Urinary bladder (tissue), 3 donors: ENCODE measurements at regions not wholly inside any gene's neighbourhood (a gene's known extent, or its start where the extent isn't known, plus 50 kb on each side); places are given as distances from the start of the nearest gene placed in this dataset.
A peak's percentile ranks its signal among the peaks of the same experiment; 100 is the strongest.

Experiments used
- DNase-seq: peaks from one replicate; pipeline ENCODE4 v3.0.0-alpha.2; 2015; ENCODE audit errors: extremely low spot score
- H3K27ac ChIP-seq: one replicate; pipeline ENCODE4 v1.5.1; 2013; ENCODE audit warnings: low read depth, mild to moderate bottlenecking, moderate library complexity
- H3K36me3 ChIP-seq: one replicate; pipeline ENCODE4 v1.6.1; 2013; ENCODE audit warnings: mild to moderate bottlenecking, moderate library complexity; ENCODE audit not compliant: insufficient read depth
- H3K4me1 ChIP-seq: one replicate; pipeline ENCODE4 v1.6.1; 2013; ENCODE audit warnings: mild to moderate bottlenecking, moderate library complexity; ENCODE audit not compliant: insufficient read depth
- H3K4me3 ChIP-seq: one replicate; pipeline ENCODE4 v1.5.1; 2013; ENCODE audit warnings: low read depth, low read length
- WGBS: extraction: QIAGEN DNeasy Blood & Tissue Kit; methylation state at CpG from one replicate; pipeline ENCODE4 v1.1.7; 2013; 5-methylcytosine and 5-hydroxymethylcytosine counted together
- donor health status: healthy with polysubstance abuse.
- donor health status: healthy.

DNA sequence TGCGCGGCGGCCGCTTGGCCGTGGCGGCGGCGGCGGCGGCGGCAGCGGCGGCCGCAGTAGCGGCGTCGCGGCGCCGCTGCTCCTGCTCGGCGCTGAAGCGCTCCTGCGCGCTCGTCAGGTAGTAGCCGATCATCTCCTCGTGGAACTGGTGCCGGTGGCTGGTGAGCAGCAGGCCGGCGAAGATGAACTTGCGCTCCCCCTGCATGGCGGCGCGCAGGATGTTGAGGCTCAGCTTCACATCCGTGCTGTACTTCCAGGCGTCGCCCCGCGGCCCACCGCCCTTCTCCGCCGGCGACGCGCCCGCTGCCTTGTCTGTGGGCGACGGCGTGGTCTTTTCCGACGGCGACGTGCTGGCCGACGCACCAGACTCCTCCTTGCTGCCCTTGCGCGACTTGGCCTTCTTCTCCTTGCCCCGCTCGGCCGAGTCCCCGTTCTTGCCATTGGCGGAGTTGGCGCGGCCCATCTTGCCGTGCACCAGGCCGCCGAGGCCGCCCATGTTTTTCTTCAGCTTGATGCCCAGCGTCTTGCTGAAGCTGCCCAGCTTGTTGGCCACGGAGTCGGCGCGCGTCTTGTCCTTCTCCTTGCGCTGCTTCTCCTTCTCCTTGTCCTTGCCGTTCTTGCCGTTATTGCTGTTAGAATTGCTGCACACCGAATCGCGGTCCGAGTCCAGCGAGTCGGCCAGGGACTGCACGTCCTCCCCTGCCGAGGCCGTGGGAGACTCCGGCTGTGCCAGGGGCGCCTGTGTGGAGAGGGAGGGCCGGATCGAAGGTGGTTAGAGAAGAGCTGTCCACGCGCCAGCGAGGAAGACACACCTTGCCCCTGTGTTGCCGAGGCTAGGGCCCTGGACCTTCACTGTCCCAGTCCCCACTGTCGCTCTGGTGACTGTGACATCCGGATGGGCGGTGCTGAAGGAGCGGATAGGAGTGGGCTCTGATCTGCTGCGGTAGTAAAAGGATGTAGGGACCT, 157.6 kb downstream of the KLF13 start:
- Histone ChIP-seq H3K27ac (no peak overlapping the region), H3K4me1 (no peaks in the 10 kb centered on the region), H3K4me3 (peak overlapping the region; percentile 44), H3K36me3 (no peaks in the 10 kb centered on the region)
- WGBS, result 58% methylated on average over 100 of the region's 100 CpGs
- no peak for DNase-seq

DNA sequence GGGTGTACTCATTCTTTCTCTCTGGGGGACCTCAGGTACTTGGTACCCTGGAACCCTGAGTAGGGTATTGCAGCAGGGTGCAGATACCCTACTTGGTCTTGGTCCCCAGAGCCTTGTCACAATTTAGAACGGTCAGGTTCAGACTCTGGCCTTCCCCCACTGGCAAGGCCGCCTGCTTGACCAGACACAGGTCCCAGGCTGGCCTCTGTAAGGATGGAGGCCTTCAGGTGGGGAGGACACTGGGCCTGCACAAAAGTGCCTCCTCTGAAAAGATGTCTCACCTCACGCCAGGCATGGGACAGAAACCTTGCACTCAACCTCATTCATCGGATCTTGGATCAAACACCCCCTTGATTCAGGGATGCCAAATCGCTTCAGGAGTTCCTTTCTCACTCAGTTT, 158.4 kb downstream of the KLF13 start:
- Histone ChIP-seq H3K4me3 (no peak overlapping the region), H3K27ac (no peak overlapping the region), H3K36me3 (no peaks in the 10 kb centered on the region), H3K4me1 (peaks cover 3% of the 10 kb centered on the region)
- WGBS, result 95% methylated on average over 5 of the region's 5 CpGs
- DNase-seq, result no peak

DNA sequence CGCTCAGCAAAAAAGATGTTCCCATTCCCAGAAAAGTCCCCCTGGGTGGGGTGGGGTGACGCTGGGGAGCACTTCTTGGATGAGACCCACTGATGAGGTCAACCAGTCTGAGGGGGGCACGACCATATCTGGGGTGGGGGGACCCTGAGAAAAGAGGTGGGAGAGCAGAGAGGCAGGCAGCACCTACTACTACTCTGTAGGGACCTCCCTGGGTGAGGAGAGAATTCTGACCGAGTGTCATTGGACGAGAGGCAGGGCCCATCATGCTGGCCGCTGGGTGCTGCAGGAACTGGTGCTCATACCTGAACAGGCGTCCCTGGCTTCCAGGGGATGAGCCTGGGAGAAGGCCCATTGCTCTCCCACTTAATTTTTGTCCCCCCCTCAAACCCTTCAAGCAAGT, 158.8 kb downstream of the KLF13 start:
- Histone ChIP-seq H3K4me3 (no peak overlapping the region), H3K4me1 (peaks cover 3% of the 10 kb centered on the region), H3K36me3 (no peaks in the 10 kb centered on the region), H3K27ac (no peak overlapping the region)
- no peak for DNase-seq
- 90% methylated on average over 7 of the region's 7 CpGs for WGBS

DNA sequence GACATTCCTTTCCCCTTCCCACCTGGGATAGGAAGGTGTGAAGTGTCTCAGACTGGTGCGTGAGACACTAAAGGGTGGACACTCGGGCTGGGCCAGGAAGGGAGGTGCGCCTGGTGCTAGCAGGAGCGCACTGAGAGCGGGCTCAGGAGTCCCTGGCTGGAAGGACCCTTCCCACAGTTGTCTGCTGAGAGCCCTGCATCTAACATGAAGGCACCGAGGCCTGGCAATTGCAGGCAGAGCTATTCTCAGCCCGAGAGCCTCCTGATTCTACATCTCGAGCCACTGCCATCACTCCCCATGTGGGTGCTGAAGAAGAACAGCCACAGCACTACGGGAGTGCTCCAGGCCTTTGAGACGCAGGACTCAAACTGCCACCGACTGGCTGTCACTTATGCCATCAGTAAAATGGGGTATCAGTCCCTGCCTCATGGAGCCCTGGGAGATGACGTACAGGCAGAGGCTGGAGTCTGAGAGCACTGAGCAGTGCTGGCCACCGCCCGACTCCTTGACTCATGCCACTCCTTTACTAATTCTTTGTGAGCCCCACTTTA, 159.4 kb downstream of the KLF13 start:
- H3K27ac ChIP-seq, result no peak overlapping the region
- H3K4me1 ChIP-seq, result peaks cover 3% of the 10 kb centered on the region
- no peak overlapping the region for H3K4me3 ChIP-seq
- 85% methylated on average over 14 of the region's 14 CpGs for WGBS
- H3K36me3 ChIP-seq, result no peaks in the 10 kb centered on the region
- no peak for DNase-seq

- whole genome bisulfite sequencing, result 53% methylated on average over 11 of the region's 11 CpGs
These were observed 159.9 kb downstream of the KLF13 start for GRCh38 chr15:31486506-31486905.

DNA sequence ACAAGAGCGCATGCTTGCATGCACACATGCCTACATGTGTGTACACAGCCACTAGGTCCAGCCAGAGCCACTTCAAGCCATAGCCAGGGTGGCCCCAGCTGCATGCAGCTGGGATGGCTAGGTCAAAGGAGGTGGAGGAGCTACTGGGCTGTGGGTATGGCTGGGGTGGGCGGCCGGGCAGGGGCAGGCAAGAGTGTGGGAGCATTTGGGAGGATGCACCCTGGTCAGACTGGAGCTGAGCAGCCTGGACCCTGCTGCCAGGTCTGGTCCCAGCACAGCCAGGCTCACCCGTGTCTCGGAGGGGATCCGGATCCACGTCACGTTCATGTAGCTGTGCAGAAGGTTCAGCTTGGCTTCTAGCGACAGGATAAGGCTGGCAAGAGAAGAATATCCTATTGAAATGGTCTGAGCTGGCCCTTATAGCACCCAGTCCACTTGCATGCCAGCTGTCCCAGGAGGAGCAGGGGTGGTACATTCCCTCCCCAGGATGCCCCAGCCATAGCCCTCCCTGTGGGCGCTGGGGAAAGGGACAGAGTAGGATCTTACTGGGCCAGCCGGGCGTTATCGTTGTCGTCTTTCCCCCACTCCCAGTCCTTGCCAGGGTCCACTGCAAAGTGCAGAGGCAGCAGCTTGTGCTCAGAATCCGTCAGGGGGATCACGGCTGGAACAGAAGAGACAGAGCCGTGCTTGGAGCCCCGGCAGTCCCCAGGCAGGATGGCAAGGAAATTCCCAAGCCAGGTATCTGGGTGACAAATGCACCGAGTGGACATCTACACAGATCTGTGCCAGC, 160.5 kb downstream of the KLF13 start:
- DNase-seq, result no peak
- WGBS, result 88% methylated on average over 19 of the region's 19 CpGs
- no peaks in the 10 kb centered on the region for H3K36me3 ChIP-seq

More at GRCh38 chr15:31486506-31486905, 159.9 kb downstream of the KLF13 start:
- no peak for DNase-seq
- H3K36me3 ChIP-seq, result no peaks in the 10 kb centered on the region
- no peak overlapping the region for H3K27ac ChIP-seq
- H3K4me3 ChIP-seq, result no peak overlapping the region
- H3K4me1 ChIP-seq, result peaks cover 3% of the 10 kb centered on the region

GRCh38 chr15:31487811-31488436, 161.3 kb downstream of the KLF13 start:
- no peak for DNase-seq
- H3K27ac ChIP-seq, result no peak overlapping the region
- peaks cover 3% of the 10 kb centered on the region for H3K4me1 ChIP-seq
- WGBS, result 68% methylated on average over 6 of the region's 6 CpGs
- H3K36me3 ChIP-seq, result no peaks in the 10 kb centered on the region
- no peak overlapping the region for H3K4me3 ChIP-seq

More for the DNA sequence above, 160.5 kb downstream of the KLF13 start:
- no peak overlapping the region for H3K27ac ChIP-seq
- H3K4me3 ChIP-seq, result no peak overlapping the region
- peaks cover 3% of the 10 kb centered on the region for H3K4me1 ChIP-seq

DNA sequence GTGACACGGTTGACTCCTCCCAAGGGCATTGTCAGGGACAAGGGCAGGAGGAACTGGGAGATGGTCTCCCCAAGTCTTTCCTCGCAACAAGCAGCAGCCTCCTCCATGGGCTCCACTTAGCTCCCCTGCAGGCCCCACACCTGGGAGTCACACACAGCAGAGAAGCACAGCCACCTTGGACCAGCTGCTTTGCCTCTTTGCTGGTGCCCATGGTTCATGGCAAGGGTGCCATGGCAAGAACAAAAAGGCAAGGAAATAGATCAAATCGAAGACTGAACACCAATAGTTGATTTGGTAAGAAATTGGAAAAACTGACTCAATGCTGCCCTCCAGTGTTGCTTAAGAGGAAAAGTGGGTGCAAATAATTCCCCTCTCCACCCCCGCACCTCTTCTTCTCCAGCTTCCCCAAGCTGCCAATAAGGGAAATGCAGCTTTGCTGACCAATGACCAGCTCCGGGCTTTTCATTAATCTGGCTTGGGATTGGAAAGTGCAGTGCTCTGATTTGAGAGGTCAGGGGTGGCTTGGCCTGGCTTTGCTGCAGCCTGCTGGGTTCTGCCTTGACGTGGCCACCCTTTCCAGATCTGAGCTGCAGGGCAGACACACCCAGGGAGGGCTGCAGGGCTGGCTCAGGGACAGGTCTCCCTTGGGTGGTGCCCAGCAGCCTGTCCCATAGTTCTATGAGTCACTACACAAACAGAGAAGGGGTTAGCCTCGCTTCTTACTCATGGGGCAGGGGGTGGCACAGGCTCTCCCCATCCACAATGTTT, 162.0 kb downstream of the KLF13 start:
- H3K4me1 ChIP-seq, result peaks cover 3% of the 10 kb centered on the region
- H3K36me3 ChIP-seq, result no peaks in the 10 kb centered on the region
- H3K27ac ChIP-seq, result no peak overlapping the region
- peak; percentile 51 for DNase-seq
- WGBS, result 24% methylated on average over 7 of the region's 7 CpGs
- H3K4me3 ChIP-seq, result no peak overlapping the region

DNA sequence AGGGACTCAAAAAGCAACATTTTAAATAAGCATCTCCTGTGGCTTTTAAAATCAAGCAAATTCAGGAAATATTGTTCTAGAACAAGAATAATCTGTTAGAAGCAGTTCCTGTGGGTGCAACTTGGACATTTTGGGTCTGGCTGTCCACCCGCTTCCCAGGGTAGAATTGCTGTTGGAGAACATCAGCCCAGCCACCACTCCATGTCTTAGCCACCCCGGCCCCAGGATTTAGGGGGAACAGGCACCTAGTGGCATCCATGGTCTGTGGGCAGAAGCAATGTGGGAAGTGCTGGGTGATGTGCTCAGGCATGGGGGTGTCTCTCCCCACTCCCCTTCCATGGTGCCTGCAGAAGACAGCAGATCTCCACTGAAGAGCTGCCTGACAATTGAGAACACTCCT, 162.6 kb downstream of the KLF13 start:
- over 99% methylated on average over 2 of the region's 2 CpGs for WGBS
- H3K4me3 ChIP-seq, result no peak overlapping the region
- H3K36me3 ChIP-seq, result no peaks in the 10 kb centered on the region
- H3K4me1 ChIP-seq, result peaks cover 3% of the 10 kb centered on the region
- H3K27ac ChIP-seq, result no peak overlapping the region
- DNase-seq, result no peak

- Histone ChIP-seq H3K4me3 (no peak overlapping the region), H3K27ac (no peak overlapping the region), H3K36me3 (no peaks in the 10 kb centered on the region), H3K4me1 (peaks cover 3% of the 10 kb centered on the region)
- 43% methylated on average over 12 of the region's 12 CpGs for WGBS
- no peak for DNase-seq
These were observed 163.4 kb downstream of the KLF13 start for GRCh38 chr15:31489801-31490646.

GRCh38 chr15:31494786-31495185, 168.2 kb downstream of the KLF13 start:
- Histone ChIP-seq H3K27ac (no peak overlapping the region), H3K36me3 (no peaks in the 10 kb centered on the region), H3K4me3 (no peak overlapping the region), H3K4me1 (peaks cover 2% of the 10 kb centered on the region)
- DNase-seq, result no peak
- WGBS, result 73% methylated on average over 4 of the region's 4 CpGs

GRCh38 chr15:31495281-31495680, 168.6 kb downstream of the KLF13 start:
- 76% methylated on average over 4 of the region's 4 CpGs for WGBS
- no peak overlapping the region for H3K27ac ChIP-seq
- no peak for DNase-seq
- H3K36me3 ChIP-seq, result no peaks in the 10 kb centered on the region
- H3K4me1 ChIP-seq, result no peaks in the 10 kb centered on the region
- H3K4me3 ChIP-seq, result no peak overlapping the region
